GM12892 (cell line): ENCODE measurements at regions not wholly inside any gene's neighbourhood (a gene's known extent, or its start where the extent isn't known, plus 50 kb on each side); places are given as distances from the start of the nearest gene placed in this dataset.

Experiments used
- POLR2A ChIP-seq: IDR thresholded peaks from 2 replicates; pipeline ENCODE4 v1.6.1; 2011; ENCODE audit warnings: low read depth, low read length, control low read depth
- TAF1 ChIP-seq: IDR thresholded peaks from 2 replicates; pipeline ENCODE4 v1.6.1; 2011; ENCODE audit warnings: low read depth, mild to moderate bottlenecking, control low read depth, low read length, borderline replicate concordance

- TF ChIP-seq POLR2A (no peak), TAF1 (no peak)
These were observed 156.1 kb upstream of the IRS4 start for GRCh38 chrX:108892501-108892900.
